ENCODE measurements at regions not wholly inside any gene's neighbourhood (a gene's known extent, or its start where the extent isn't known, plus 50 kb on each side); places are given as distances from the start of the nearest gene placed in this dataset.

GRCh38 chr11:111089759-111090158 lies 155.8 kb upstream of the POU2AF2 start:
- BruUV-seq (replicated peaks): no TSS peak
- Histone ChIP-seq H3K4me2 (ENCODE audit: low read length) (no peak overlapping the region), H3K27me3 (ENCODE audit: insufficient read depth, low read length) (peaks cover 28% of the 10 kb centered on the region), H3K9me2 (ENCODE audit: insufficient read depth) (no peaks in the 10 kb centered on the region), H3K27ac (ENCODE audit: low read depth, low read length) (no peak overlapping the region), H2AFZ (ENCODE audit: low read depth, low read length, poor library complexity, severe bottlenecking) (no peak overlapping the region), H3K4me1 (ENCODE audit: control insufficient read depth in 1 of 2, insufficient read depth in 2 of 2, low read length in 2 of 2) (no peaks in the 10 kb centered on the region), H3K9me3 (ENCODE audit: control insufficient read depth in 1 of 2, insufficient read depth in 1 of 2, low read depth in 1 of 2, low read length in 2 of 2) (no peaks in the 10 kb centered on the region), H4K20me1 (ENCODE audit: insufficient read depth) (no peaks in the 10 kb centered on the region), H3K4me3 (replicated peaks in 1 of 2; ENCODE audit: low read depth in 1 of 2, low read length in 2 of 2) (no peak overlapping the region), H3K36me3 (ENCODE audit: control insufficient read depth in 1 of 2, insufficient read depth in 2 of 2, low read length in 2 of 2) (no peaks in the 10 kb centered on the region), H3K9ac (ENCODE audit: low read length) (no peak overlapping the region), H3K79me2 (ENCODE audit: insufficient read depth, low read length) (no peaks in the 10 kb centered on the region)
- RAD21 ChIA-PET (ENCODE audit: low non-redundant PET in 1 of 2, low total read pairs in 2 of 2, uncharacterized antibody in 2 of 2, unreplicated experiment in 2 of 2): no interaction called here
- POLR2A ChIA-PET: no interaction called here
- ATAC-seq (no peak), DNase-seq (ENCODE audit: low read depth, low spot score) (no peak)
- CTCF ChIA-PET: no interaction called here
- intact Hi-C loops (cut with micrococcal nuclease): no loop called here
- TF ChIP-seq EZH2 (IDR thresholded peaks at IDR 0.05) (no peak), CEBPB (IDR thresholded peaks at IDR 0.05; ENCODE audit: low read depth) (no peak), CBX3 (IDR thresholded peaks at IDR 0.05; ENCODE audit: low read depth) (no peak), FOSL1 (IDR thresholded peaks at IDR 0.05; ENCODE audit: low read depth) (no peak), RAD21 (IDR thresholded peaks at IDR 0.05; ENCODE audit: low read depth) (no peak), TCF7L2 (IDR thresholded peaks at IDR 0.05; ENCODE audit: borderline replicate concordance, extremely low read depth, insufficient read depth, insufficient read length) (no peak), POLR2AphosphoS5 (IDR thresholded peaks at IDR 0.05; ENCODE audit: low read depth, low read length) (no peak), SP1 (IDR thresholded peaks at IDR 0.05; ENCODE audit: low read depth) (no peak), SRF (IDR thresholded peaks at IDR 0.05; ENCODE audit: low read depth) (no peak), EGR1 (IDR thresholded peaks at IDR 0.05; ENCODE audit: low read depth) (no peak), ZNF274 (IDR thresholded peaks at IDR 0.05; ENCODE audit: low read depth, low read length) (no peak), JUND (IDR thresholded peaks at IDR 0.05) (no peak), SIN3A (IDR thresholded peaks at IDR 0.05; ENCODE audit: low read depth) (no peak), YY1 (IDR thresholded peaks at IDR 0.05; ENCODE audit: extremely low read depth, insufficient replicate concordance, low read depth, low read length) (no peak), ATF3 (IDR thresholded peaks at IDR 0.05) (no peak), MAX (IDR thresholded peaks at IDR 0.05) (no peak), ZFX (IDR thresholded peaks at IDR 0.05) (no peak)
